H9 (cell line): ENCODE measurements at regions not wholly inside any gene's neighbourhood (a gene's known extent, or its start where the extent isn't known, plus 50 kb on each side); places are given as distances from the start of the nearest gene placed in this dataset.

ENCODE experiments used
- DNase-seq: peaks from one replicate; pipeline ENCODE4 v3.0.0-alpha.2; 2017
- H2AFZ ChIP-seq: one replicate; pipeline ENCODE4 v1.6.1; 2013; ENCODE audit warnings: mild to moderate bottlenecking, low read length, control low read depth, moderate library complexity
- H2AK5ac ChIP-seq: 2 replicates; pipeline ENCODE4 v1.6.1; 2013; ENCODE audit warnings: low read length, control low read depth, mixed read lengths; ENCODE audit not compliant: insufficient read length
- H2BK120ac ChIP-seq: one replicate; pipeline ENCODE4 v1.6.1; 2013; ENCODE audit warnings: low read depth, mild to moderate bottlenecking, low read length, control low read depth, inconsistent platforms; ENCODE audit not compliant: poor library complexity, severe bottlenecking
- H2BK12ac ChIP-seq: 2 replicates; pipeline ENCODE4 v1.6.1; 2013; ENCODE audit warnings: low read length, control low read depth, mixed read lengths, low read depth; ENCODE audit not compliant: insufficient read length
- H2BK15ac ChIP-seq: 2 replicates; pipeline ENCODE4 v1.6.1; 2013; ENCODE audit warnings: low read depth, low read length, control low read depth
- H2BK20ac ChIP-seq: one replicate; pipeline ENCODE4 v1.6.1; 2013; ENCODE audit warnings: low read depth, mild to moderate bottlenecking, low read length, control low read depth, inconsistent platforms; ENCODE audit not compliant: poor library complexity, severe bottlenecking
- H2BK5ac ChIP-seq: 2 replicates; pipeline ENCODE4 v1.6.1; 2013; ENCODE audit warnings: low read length, control low read depth, mixed read lengths; ENCODE audit not compliant: insufficient read length
- H3K14ac ChIP-seq: 2 replicates; pipeline ENCODE4 v1.6.1; 2013; ENCODE audit warnings: low read length, control low read depth; ENCODE audit not compliant: insufficient read depth
- H3K18ac ChIP-seq: 2 replicates; pipeline ENCODE4 v1.6.1; 2013; ENCODE audit warnings: low read depth, mild to moderate bottlenecking, mixed read lengths, low read length, control low read depth; ENCODE audit not compliant: insufficient read length
- H3K23ac ChIP-seq: 2 replicates; pipeline ENCODE4 v1.6.1; 2013; ENCODE audit warnings: low read length, control low read depth, mixed read lengths, low read depth; ENCODE audit not compliant: insufficient read length
- H3K23me2 ChIP-seq: 2 replicates; pipeline ENCODE4 v1.6.1; 2013; ENCODE audit warnings: low read depth, mild to moderate bottlenecking, mixed read lengths, low read length, control low read depth; ENCODE audit not compliant: insufficient read length, poor library complexity, severe bottlenecking
- H3K27ac ChIP-seq: 2 replicates; pipeline ENCODE4 v1.5.1; 2013; ENCODE audit warnings: low read length, control low read depth, mixed read lengths, low read depth; ENCODE audit not compliant: insufficient read length
- H3K27me3 ChIP-seq: 2 replicates; pipeline ENCODE4 v1.6.1; 2013; ENCODE audit warnings: low read length, control low read depth, inconsistent platforms; ENCODE audit not compliant: insufficient read depth
- H3K4ac ChIP-seq: 2 replicates; pipeline ENCODE4 v1.6.1; 2013; ENCODE audit warnings: low read depth, mild to moderate bottlenecking, control low read depth, inconsistent platforms, low read length, moderate library complexity
- H3K4me1 ChIP-seq: 2 replicates; pipeline ENCODE4 v1.6.1; 2013; ENCODE audit warnings: low read length, control low read depth, inconsistent platforms; ENCODE audit not compliant: insufficient read depth
- H3K4me2 ChIP-seq: 2 replicates; pipeline ENCODE4 v1.6.1; 2013; ENCODE audit warnings: low read length, control low read depth, mixed read lengths; ENCODE audit not compliant: insufficient read length, insufficient read depth
- H3K56ac ChIP-seq: 2 replicates; pipeline ENCODE4 v1.6.1; 2013; ENCODE audit warnings: low read depth, mild to moderate bottlenecking, mixed read lengths, low read length, control low read depth; ENCODE audit not compliant: insufficient read length
- H3K79me1 ChIP-seq: 2 replicates; pipeline ENCODE4 v1.6.1; 2013; ENCODE audit warnings: low read depth, mild to moderate bottlenecking, moderate library complexity, low read length, control low read depth, inconsistent platforms; ENCODE audit not compliant: insufficient read depth, poor library complexity, severe bottlenecking
- H3K79me2 ChIP-seq: 2 replicates; pipeline ENCODE4 v1.6.1; 2013; ENCODE audit warnings: low read length, control low read depth, inconsistent platforms; ENCODE audit not compliant: insufficient read depth
- H3K9ac ChIP-seq: 2 replicates; pipeline ENCODE4 v1.6.1; 2013; ENCODE audit warnings: low read length, control low read depth, mixed read lengths; ENCODE audit not compliant: insufficient read length; ENCODE audit errors: extremely low read depth
- H3K9me3 ChIP-seq: one replicate; pipeline ENCODE4 v1.6.1; 2013; ENCODE audit warnings: low read depth, low read length, inconsistent platforms; ENCODE audit not compliant: control insufficient read depth
- H3T11ph ChIP-seq: one replicate; pipeline ENCODE4 v1.6.1; 2013; ENCODE audit warnings: mild to moderate bottlenecking, low read length, control low read depth, inconsistent platforms
- H4K20me1 ChIP-seq: one replicate; pipeline ENCODE4 v1.6.1; 2013; ENCODE audit not compliant: control insufficient read depth, insufficient read length, insufficient read depth
- H4K5ac ChIP-seq: 2 replicates; pipeline ENCODE4 v1.6.1; 2013; ENCODE audit warnings: low read depth, mild to moderate bottlenecking, mixed read lengths, low read length, control low read depth; ENCODE audit not compliant: insufficient read length
- H4K8ac ChIP-seq: replicated peaks from 2 replicates; pipeline ENCODE4 v1.6.1; 2013; ENCODE audit warnings: low read length, control low read depth, mixed read lengths, low read depth; ENCODE audit not compliant: insufficient read length
- H4K91ac ChIP-seq: 2 replicates; pipeline ENCODE4 v1.6.1; 2013; ENCODE audit warnings: low read depth, mild to moderate bottlenecking, moderate library complexity, mixed read lengths, low read length, control low read depth; ENCODE audit not compliant: insufficient read length
- H3K27ac Mint-ChIP-seq, 3 experiments: 2 replicates in 2 of 3; 3 replicates in 1 of 3; pipeline ENCODE4 v1.8.0; 2020 to 2021; ENCODE audit warnings: mixed read lengths in 3 of 3, mild to moderate bottlenecking in 1 of 3, moderate library complexity in 1 of 3
- H3K27me3 Mint-ChIP-seq: 2 replicates; pipeline ENCODE4 v1.8.0; 2021; ENCODE audit warnings: low read depth, mild to moderate bottlenecking, moderate library complexity, mixed read lengths
- H3K36me3 Mint-ChIP-seq, 3 experiments: 2 replicates in 2 of 3; 3 replicates in 1 of 3; pipeline ENCODE4 v1.8.0; 2020 to 2021; ENCODE audit warnings: low read depth in 3 of 3, mixed read lengths in 3 of 3; ENCODE audit not compliant: insufficient read depth in 1 of 3
- H3K4me1 Mint-ChIP-seq, 2 experiments: 2 replicates each; pipeline ENCODE4 v1.8.0; 2020; ENCODE audit warnings: mixed read lengths in 2 of 2
- H3K4me3 Mint-ChIP-seq, 2 experiments: 2 replicates in 1 of 2; 3 replicates in 1 of 2; pipeline ENCODE4 v1.8.0; 2020 to 2021; ENCODE audit warnings: mild to moderate bottlenecking in 2 of 2, mixed read lengths in 2 of 2, moderate library complexity in 1 of 2
- H3K9me3 Mint-ChIP-seq, 2 experiments: 2 replicates in 1 of 2; 3 replicates in 1 of 2; pipeline ENCODE4 v1.8.0; 2020; ENCODE audit warnings: mild to moderate bottlenecking in 2 of 2, mixed read lengths in 2 of 2, moderate library complexity in 1 of 2
- WGBS: extraction: QIAGEN DNeasy Blood & Tissue Kit; methylation state at CpG from one replicate; pipeline ENCODE4 v1.1.7; 2013; ENCODE audit warnings: missing lambda C conversion rate, low lambda C conversion rate, mixed read lengths; ENCODE audit not compliant: insufficient read length; ENCODE audit errors: extremely low coverage; 5-methylcytosine and 5-hydroxymethylcytosine counted together
- TF ChIP-seq, protein P1 (sequence below): fragments of 200-600 bp; sonication (generic); conservative IDR thresholded peaks from 3 replicates; pipeline ENCODE4 v1.8.0; 2021; ENCODE audit warnings: antibody characterized with exemption, mild to moderate bottlenecking

DNA sequence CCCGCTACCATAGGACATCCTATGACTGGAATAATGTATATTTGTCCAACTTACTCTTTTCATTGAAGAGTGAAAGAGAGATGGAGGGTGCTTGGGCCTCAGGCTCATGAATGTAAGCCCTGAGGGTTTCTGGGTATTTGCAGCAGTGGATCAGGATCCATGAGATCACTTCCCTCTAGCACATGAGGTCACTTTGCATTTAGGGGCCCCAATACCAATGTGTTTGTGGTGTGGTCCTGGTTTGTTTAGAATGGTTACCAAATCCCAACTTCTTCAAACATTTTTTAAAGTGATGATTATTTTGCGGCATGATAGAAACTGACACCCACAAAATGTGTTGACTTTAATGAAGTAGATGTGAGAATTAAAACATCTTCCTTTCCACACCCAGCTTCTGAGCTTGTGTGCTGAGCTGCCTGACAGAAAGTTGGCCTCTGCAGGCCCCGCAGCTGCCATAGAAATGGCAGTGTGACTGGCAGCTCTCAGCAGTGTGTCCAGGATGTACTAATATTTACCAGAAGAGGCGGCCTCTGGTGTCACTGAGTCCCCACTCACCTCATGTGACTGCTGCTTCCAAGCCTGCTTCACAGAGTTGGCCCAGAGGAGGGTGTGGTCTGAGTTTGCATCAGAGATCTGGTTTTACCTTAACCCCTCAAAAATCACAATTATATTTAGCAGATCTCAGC, 447.6 kb upstream of the NPVF start:
- H3K36me3 Mint-ChIP-seq, result no peaks in the 10 kb centered on the region
- H3K27me3 ChIP-seq, result no peaks in the 10 kb centered on the region
- no peak overlapping the region for H3K4me2 ChIP-seq
- no peak overlapping the region for H2BK15ac ChIP-seq
- no peak overlapping the region for H3K4me3 Mint-ChIP-seq
- H2BK120ac ChIP-seq, result no peak overlapping the region
- no peak overlapping the region for H2BK20ac ChIP-seq
- H3K4me1 Mint-ChIP-seq, result peaks cover 0 to 4% of the 10 kb centered on the region in 2 experiments; a peak in 1 of 4 replicates
- no peak overlapping the region for H3K14ac ChIP-seq
- DNase-seq, result no peak
- no peaks in the 10 kb centered on the region for H3K9me3 ChIP-seq
- no peak overlapping the region for H4K8ac ChIP-seq
- H2BK12ac ChIP-seq, result no peak overlapping the region
- no peaks in the 10 kb centered on the region for H4K20me1 ChIP-seq
- no peak overlapping the region for H4K91ac ChIP-seq
- H2BK5ac ChIP-seq, result no peak overlapping the region
- no peak overlapping the region for H3K56ac ChIP-seq
- H3K4ac ChIP-seq, result no peak overlapping the region
- H3K27me3 Mint-ChIP-seq, result no peaks in the 10 kb centered on the region; the same call in 1 of the 2 replicates
- no peak overlapping the region for H2AFZ ChIP-seq
- H3K23ac ChIP-seq, result no peak overlapping the region
- no peak overlapping the region for H3K27ac Mint-ChIP-seq
- WGBS, result no CpG with 5 or more reads among the region's 4 CpGs
- H3K4me1 ChIP-seq, result 0 out of 2 replicates have a peak, but pooled peaks cover 2% of the 10 kb centered on the region
- TF ChIP-seq, protein P1, sequence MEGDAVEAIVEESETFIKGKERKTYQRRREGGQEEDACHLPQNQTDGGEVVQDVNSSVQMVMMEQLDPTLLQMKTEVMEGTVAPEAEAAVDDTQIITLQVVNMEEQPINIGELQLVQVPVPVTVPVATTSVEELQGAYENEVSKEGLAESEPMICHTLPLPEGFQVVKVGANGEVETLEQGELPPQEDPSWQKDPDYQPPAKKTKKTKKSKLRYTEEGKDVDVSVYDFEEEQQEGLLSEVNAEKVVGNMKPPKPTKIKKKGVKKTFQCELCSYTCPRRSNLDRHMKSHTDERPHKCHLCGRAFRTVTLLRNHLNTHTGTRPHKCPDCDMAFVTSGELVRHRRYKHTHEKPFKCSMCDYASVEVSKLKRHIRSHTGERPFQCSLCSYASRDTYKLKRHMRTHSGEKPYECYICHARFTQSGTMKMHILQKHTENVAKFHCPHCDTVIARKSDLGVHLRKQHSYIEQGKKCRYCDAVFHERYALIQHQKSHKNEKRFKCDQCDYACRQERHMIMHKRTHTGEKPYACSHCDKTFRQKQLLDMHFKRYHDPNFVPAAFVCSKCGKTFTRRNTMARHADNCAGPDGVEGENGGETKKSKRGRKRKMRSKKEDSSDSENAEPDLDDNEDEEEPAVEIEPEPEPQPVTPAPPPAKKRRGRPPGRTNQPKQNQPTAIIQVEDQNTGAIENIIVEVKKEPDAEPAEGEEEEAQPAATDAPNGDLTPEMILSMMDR, result no peak
- no peaks in the 10 kb centered on the region for H3K79me1 ChIP-seq
- H3K9me3 Mint-ChIP-seq, result no peaks in the 10 kb centered on the region
- no peaks in the 10 kb centered on the region for H3K23me2 ChIP-seq
- no peak overlapping the region for H2AK5ac ChIP-seq
- H3K27ac ChIP-seq, result no peak overlapping the region
- no peak overlapping the region for H4K5ac ChIP-seq
- H3T11ph ChIP-seq, result no peak overlapping the region
- H3K18ac ChIP-seq, result no peak overlapping the region
- H3K9ac ChIP-seq, result no peak overlapping the region
- no peaks in the 10 kb centered on the region for H3K79me2 ChIP-seq
